Neural cell (in vitro differentiated cells): ENCODE measurements at regions not wholly inside any gene's neighbourhood (a gene's known extent, or its start where the extent isn't known, plus 50 kb on each side); places are given as distances from the start of the nearest gene placed in this dataset.

Experiments used
- H2AFZ ChIP-seq: fragments of 200-600, 300-800 bp; sonication (generic), shearing (Covaris generic); 2 replicates; pipeline ENCODE4 v1.6.0; 2014; ENCODE audit warnings: low read depth, mild to moderate bottlenecking, antibody characterized with exemption, low read length, moderate library complexity
- H3F3A ChIP-seq: fragments of 200-600 bp; shearing (Covaris generic); 2 replicates; pipeline ENCODE4 v1.6.1; 2016; ENCODE audit warnings: mild to moderate bottlenecking, moderate library complexity, mixed read lengths, antibody characterized with exemption, low read length; ENCODE audit not compliant: insufficient read depth, poor library complexity, severe bottlenecking
- H3K27ac ChIP-seq: fragments of 200-600, 300-800 bp; sonication (generic), shearing (Covaris generic); 2 replicates; pipeline ENCODE4 v1.5.1; 2014; ENCODE audit warnings: mild to moderate bottlenecking, low read length, moderate library complexity
- H3K27me3 ChIP-seq: fragments of 300-800, 200-600 bp; sonication (generic), shearing (Covaris generic); 2 replicates; pipeline ENCODE4 v1.6.0; 2014; ENCODE audit warnings: mild to moderate bottlenecking, low read depth, low read length, moderate library complexity; ENCODE audit not compliant: insufficient read depth
- H3K36me3 ChIP-seq: fragments of 300-800, 200-600 bp; sonication (generic), shearing (Covaris generic); 2 replicates; pipeline ENCODE4 v1.5.1; 2014; ENCODE audit warnings: mild to moderate bottlenecking, antibody characterized with exemption, low read length, moderate library complexity; ENCODE audit not compliant: insufficient read depth
- H3K4me2 ChIP-seq: fragments of 300-800, 200-600 bp; sonication (generic), shearing (Covaris generic); 2 replicates; pipeline ENCODE4 v1.6.0; 2014; ENCODE audit warnings: mild to moderate bottlenecking, low read length
- H3K4me3 ChIP-seq: fragments of 300-800, 200-600 bp; sonication (generic), shearing (Covaris generic); 2 replicates; pipeline ENCODE4 v1.5.1; 2014; ENCODE audit warnings: mild to moderate bottlenecking, low read length, moderate library complexity
- H3K79me2 ChIP-seq: fragments of 200-600 bp; shearing (Covaris generic); replicated peaks from 2 replicates; pipeline ENCODE4 v1.6.0; 2014; ENCODE audit warnings: mild to moderate bottlenecking, low read length, moderate library complexity; ENCODE audit not compliant: insufficient read depth
- H3K9ac ChIP-seq: fragments of 300-800, 200-600 bp; sonication (generic), shearing (Covaris generic); 2 replicates; pipeline ENCODE4 v1.6.1; 2016; ENCODE audit warnings: mild to moderate bottlenecking, low read length, mixed read lengths
- H3K9me2 ChIP-seq: fragments of 200-600 bp; shearing (Covaris generic); 2 replicates; pipeline ENCODE4 v1.6.1; 2016; ENCODE audit warnings: mild to moderate bottlenecking, low read length, mixed read lengths; ENCODE audit not compliant: insufficient read depth
- H3K9me3 ChIP-seq: fragments of 200-600, 300-800 bp; sonication (generic), shearing (Covaris generic); 2 replicates; pipeline ENCODE4 v1.6.1; 2016; ENCODE audit warnings: mild to moderate bottlenecking, mixed run types, low read length, moderate library complexity, mixed read lengths
- H4K20me1 ChIP-seq: fragments of 200-600 bp; shearing (Covaris generic); 2 replicates; pipeline ENCODE4 v1.6.1; 2016; ENCODE audit warnings: mild to moderate bottlenecking, mixed run types; ENCODE audit not compliant: insufficient read depth
- EP300 ChIP-seq: fragments of 450-650 bp; conservative IDR thresholded peaks from 2 replicates; pipeline ENCODE4 v1.6.1; 2014; ENCODE audit warnings: antibody characterized with exemption, mild to moderate bottlenecking, moderate library complexity; ENCODE audit not compliant: poor library complexity, severe bottlenecking
- EZH2 ChIP-seq: fragments of 200-600, 300-800 bp; shearing (Covaris generic), sonication (generic); IDR thresholded peaks from 2 replicates; pipeline ENCODE4 v1.6.1; 2014; ENCODE audit warnings: antibody characterized with exemption, low read length, borderline replicate concordance, mild to moderate bottlenecking; ENCODE audit not compliant: insufficient read depth, poor library complexity, severe bottlenecking
- MXI1 ChIP-seq: fragments of 450-650 bp; conservative IDR thresholded peaks from 2 replicates; pipeline ENCODE4 v1.6.1; 2014; ENCODE audit warnings: antibody characterized with exemption, mild to moderate bottlenecking; ENCODE audit not compliant: poor library complexity, severe bottlenecking
- POLR2AphosphoS5 ChIP-seq: IDR thresholded peaks from 2 replicates; pipeline ENCODE4 v1.6.1; 2012
- RAD21 ChIP-seq: fragments of 450-650 bp; conservative IDR thresholded peaks from 2 replicates; pipeline ENCODE4 v1.6.1; 2014; ENCODE audit warnings: antibody characterized with exemption, mild to moderate bottlenecking, moderate library complexity
- SMC3 ChIP-seq: fragments of 450-650 bp; conservative IDR thresholded peaks from 2 replicates; pipeline ENCODE4 v1.6.1; 2014; ENCODE audit warnings: antibody characterized with exemption, mild to moderate bottlenecking, moderate library complexity; ENCODE audit not compliant: poor library complexity
- TAF1 ChIP-seq: IDR thresholded peaks from 2 replicates; pipeline ENCODE4 v1.6.1; 2012; ENCODE audit warnings: low read depth
- TF ChIP-seq, protein P1 (sequence below): fragments of 450-650 bp; IDR thresholded peaks from 2 replicates; pipeline ENCODE4 v1.5.1; 2014; ENCODE audit warnings: antibody characterized with exemption, mild to moderate bottlenecking, moderate library complexity; ENCODE audit not compliant: poor library complexity, severe bottlenecking
- TF ChIP-seq, protein P2 (sequence below): IDR thresholded peaks from 2 replicates; pipeline ENCODE4 v1.6.1; 2012; ENCODE audit warnings: borderline replicate concordance

DNA sequence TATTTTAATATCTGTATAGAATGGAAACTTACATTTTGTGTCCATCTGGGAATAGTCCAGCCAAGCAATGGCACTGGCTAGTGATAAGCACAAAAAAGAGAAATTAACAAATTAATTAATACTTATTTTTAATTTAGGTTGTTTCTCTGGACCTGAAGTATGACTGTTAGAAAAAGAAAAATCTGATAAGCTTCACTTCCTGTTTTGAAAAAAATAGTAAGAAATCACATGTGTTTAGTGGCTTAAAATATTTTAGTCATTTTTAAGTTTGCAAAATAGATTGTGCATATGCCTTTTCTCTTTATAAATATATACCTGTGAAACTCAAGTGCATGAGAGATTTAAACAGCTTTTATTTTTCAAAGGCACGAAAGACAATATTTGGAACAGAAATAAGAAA lies 50.1 kb upstream of the CREB5 start:
- no peaks in the 10 kb centered on the region for H3K9me2 ChIP-seq
- H3F3A ChIP-seq = no peaks in the 10 kb centered on the region
- H2AFZ ChIP-seq = no peak overlapping the region
- no peak overlapping the region for H3K4me3 ChIP-seq
- no peaks in the 10 kb centered on the region for H3K27me3 ChIP-seq
- no peak overlapping the region for H3K9ac ChIP-seq
- no peak overlapping the region for H3K4me2 ChIP-seq
- no peaks in the 10 kb centered on the region for H4K20me1 ChIP-seq
- no peaks in the 10 kb centered on the region for H3K9me3 ChIP-seq
- TF ChIP-seq, protein P1, sequence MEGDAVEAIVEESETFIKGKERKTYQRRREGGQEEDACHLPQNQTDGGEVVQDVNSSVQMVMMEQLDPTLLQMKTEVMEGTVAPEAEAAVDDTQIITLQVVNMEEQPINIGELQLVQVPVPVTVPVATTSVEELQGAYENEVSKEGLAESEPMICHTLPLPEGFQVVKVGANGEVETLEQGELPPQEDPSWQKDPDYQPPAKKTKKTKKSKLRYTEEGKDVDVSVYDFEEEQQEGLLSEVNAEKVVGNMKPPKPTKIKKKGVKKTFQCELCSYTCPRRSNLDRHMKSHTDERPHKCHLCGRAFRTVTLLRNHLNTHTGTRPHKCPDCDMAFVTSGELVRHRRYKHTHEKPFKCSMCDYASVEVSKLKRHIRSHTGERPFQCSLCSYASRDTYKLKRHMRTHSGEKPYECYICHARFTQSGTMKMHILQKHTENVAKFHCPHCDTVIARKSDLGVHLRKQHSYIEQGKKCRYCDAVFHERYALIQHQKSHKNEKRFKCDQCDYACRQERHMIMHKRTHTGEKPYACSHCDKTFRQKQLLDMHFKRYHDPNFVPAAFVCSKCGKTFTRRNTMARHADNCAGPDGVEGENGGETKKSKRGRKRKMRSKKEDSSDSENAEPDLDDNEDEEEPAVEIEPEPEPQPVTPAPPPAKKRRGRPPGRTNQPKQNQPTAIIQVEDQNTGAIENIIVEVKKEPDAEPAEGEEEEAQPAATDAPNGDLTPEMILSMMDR = no peak
- TF ChIP-seq RAD21 (no peak), EZH2 (no peak), POLR2AphosphoS5 (no peak), EP300 (no peak), MXI1 (no peak), SMC3 (no peak), TAF1 (no peak)
- TF ChIP-seq, protein P2, sequence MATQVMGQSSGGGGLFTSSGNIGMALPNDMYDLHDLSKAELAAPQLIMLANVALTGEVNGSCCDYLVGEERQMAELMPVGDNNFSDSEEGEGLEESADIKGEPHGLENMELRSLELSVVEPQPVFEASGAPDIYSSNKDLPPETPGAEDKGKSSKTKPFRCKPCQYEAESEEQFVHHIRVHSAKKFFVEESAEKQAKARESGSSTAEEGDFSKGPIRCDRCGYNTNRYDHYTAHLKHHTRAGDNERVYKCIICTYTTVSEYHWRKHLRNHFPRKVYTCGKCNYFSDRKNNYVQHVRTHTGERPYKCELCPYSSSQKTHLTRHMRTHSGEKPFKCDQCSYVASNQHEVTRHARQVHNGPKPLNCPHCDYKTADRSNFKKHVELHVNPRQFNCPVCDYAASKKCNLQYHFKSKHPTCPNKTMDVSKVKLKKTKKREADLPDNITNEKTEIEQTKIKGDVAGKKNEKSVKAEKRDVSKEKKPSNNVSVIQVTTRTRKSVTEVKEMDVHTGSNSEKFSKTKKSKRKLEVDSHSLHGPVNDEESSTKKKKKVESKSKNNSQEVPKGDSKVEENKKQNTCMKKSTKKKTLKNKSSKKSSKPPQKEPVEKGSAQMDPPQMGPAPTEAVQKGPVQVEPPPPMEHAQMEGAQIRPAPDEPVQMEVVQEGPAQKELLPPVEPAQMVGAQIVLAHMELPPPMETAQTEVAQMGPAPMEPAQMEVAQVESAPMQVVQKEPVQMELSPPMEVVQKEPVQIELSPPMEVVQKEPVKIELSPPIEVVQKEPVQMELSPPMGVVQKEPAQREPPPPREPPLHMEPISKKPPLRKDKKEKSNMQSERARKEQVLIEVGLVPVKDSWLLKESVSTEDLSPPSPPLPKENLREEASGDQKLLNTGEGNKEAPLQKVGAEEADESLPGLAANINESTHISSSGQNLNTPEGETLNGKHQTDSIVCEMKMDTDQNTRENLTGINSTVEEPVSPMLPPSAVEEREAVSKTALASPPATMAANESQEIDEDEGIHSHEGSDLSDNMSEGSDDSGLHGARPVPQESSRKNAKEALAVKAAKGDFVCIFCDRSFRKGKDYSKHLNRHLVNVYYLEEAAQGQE = no peak
- no peaks in the 10 kb centered on the region for H3K79me2 ChIP-seq
- H3K36me3 ChIP-seq = no peaks in the 10 kb centered on the region
- no peak overlapping the region for H3K27ac ChIP-seq
